DND-41 (cell line): ENCODE measurements at regions not wholly inside any gene's neighbourhood (a gene's known extent, or its start where the extent isn't known, plus 50 kb on each side); places are given as distances from the start of the nearest gene placed in this dataset.

ENCODE experiments used
- CTCF ChIP-seq: IDR thresholded peaks from 2 replicates; pipeline ENCODE4 v1.5.1; 2012; ENCODE audit warnings: borderline replicate concordance, low read length, moderate library complexity, mild to moderate bottlenecking; ENCODE audit not compliant: poor library complexity, severe bottlenecking; ENCODE audit errors: extremely low read depth
- EZH2 ChIP-seq: IDR thresholded peaks from 3 replicates; pipeline ENCODE4 v1.6.1; 2012; ENCODE audit warnings: borderline replicate concordance, low read depth, mild to moderate bottlenecking, moderate library complexity, low read length, inconsistent platforms; ENCODE audit not compliant: severe bottlenecking

GRCh38 chr12:127660961-127661360 lies 606.0 kb upstream of the TMEM132C start:
- TF ChIP-seq CTCF (no peak), EZH2 (no peak)
